Iris pigment epithelial cell (primary cell): ENCODE measurements at regions not wholly inside any gene's neighbourhood (a gene's known extent, or its start where the extent isn't known, plus 50 kb on each side); places are given as distances from the start of the nearest gene placed in this dataset.
"Not testable (repeated sequence)": the region's sequence is repeated elsewhere in the genome, so short reads cannot be mapped to it uniquely, and the experiment has no call there.

Source experiments
- DNase-seq: peaks from one replicate; pipeline ENCODE4 v3.0.0-alpha.2; 2011; ENCODE audit warnings: low read depth

DNA sequence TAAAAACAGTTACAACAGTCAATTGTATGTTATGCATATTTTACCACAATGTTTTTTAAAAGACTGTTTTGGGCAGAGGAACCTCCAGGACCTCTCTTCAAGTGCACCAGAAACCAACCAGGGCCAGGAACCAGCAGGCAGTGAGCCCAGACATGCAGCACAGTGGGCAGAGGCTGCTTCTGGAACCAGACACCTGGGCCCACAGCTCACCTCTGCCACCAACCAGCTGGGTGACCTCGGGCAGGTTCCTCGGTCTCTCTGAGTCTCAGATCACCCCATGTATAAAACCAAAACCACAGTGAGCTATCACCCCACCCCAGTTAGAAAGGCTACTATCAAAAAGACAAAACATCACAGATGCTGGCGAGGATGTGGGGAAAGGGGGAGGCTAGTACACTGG, 161.0 kb downstream of the C16orf95 start:
- no peak for DNase-seq

DNA sequence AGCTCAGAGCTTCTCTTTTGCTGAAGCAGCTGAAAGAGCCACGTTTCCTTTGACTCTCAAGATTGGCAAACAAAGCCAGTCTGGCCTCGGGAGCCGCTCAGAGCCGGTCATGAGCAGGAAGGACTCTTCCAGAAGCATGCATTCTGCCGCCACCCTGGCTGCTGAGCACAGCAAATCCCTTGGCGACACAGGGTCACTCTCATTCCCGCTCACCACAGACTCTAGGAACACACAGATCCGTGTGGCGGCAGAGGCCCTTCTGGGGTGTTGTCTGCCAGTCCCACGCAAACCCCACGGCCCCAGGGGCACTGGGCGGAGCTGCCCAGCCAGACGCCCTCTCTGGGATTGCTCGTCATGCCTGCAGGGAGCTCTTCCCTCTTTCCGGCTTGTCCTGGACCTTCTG, 157.0 kb downstream of the C16orf95 start:
- peak; percentile 26 for DNase-seq

DNA sequence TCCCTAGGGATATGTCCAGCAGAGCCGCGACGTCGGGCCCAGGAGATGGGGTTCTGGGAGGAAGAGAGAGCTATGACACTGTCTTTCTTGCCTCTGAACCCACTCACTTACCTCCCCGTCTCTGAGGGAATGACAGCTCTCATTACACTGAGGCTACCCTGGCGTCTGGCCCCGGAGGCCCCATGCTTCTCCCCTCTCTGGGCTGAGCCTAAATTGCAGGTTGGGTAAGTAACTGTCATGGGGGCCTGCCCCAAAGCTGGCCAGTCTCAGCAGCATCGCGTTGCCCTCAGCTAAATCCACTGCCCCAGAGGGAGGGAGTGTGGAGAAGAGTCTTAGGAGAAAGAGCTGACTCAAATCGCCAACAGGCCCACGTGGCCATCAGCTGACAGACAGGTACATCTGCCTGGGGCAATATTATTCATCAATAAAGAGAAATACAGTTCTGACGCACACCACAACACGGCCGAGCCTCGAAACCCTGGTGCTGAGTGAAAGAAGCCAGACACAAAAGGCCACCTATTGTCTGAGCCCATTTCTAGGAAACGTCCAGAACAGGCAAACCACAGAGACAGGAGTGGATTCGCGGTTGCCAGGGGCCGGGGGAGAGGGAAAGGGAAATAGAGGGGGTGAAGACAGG, 156.4 kb downstream of the C16orf95 start:
- DNase-seq: no peak

DNA sequence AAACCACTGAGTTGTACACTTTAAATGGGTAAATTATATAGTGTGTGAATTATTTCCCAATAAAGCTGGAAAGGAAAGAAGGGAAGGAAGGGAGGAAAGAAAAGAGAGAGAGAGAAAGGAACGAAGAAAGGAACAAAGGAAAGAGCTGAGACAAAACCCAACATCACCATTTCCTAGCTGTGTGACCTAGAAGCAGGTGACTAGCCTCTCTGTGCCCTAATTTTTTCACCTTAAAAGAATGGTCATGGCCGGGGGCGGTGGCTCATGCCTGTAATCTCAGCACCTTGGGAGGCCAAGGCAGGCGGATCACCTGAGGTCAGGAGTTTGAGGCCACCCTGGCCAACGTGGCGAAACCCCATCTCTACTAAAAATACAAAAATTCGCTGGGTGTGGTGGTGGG, 155.8 kb downstream of the C16orf95 start:
- DNase-seq: not testable (repeated sequence)

DNA sequence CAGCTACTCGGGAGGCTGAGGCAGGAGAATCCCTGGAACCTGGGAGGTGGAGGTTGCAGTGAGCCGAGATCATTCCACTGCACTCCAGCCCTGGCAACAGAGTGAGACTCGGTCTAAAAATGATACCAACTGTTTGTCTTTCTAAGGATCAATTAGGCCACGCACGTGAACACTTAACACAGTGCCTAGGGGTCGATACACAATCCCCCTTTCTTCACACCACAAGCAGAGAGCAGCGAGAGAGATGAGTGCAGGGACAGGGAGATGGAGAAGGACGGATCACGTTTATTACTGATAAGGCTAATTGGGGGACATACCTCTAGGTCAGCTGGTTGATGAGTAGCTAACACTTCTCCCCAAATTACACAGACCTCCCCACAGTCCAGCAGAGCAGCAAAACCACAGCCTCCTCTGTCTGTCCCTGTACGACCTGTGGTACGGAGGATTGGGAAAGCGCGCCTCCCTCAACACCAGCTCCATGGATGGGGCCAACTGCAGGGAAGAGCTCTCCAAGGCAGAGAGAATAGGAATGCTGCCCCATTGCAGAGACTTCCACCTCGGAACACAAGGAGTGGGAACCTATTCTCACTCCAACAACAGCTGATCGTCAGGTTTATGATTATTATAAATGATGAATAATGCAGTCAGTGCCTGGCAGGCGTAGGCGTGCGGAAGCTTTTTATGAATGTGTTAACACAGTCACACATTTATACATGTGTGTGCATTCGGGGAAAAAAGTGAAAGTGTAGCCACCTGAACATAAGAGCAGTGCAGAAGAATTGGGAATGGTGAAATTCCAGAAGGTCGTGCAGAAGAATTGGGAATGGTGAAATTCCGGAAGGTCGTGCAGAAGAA, 155.1 kb downstream of the C16orf95 start:
- no peak for DNase-seq

DNA sequence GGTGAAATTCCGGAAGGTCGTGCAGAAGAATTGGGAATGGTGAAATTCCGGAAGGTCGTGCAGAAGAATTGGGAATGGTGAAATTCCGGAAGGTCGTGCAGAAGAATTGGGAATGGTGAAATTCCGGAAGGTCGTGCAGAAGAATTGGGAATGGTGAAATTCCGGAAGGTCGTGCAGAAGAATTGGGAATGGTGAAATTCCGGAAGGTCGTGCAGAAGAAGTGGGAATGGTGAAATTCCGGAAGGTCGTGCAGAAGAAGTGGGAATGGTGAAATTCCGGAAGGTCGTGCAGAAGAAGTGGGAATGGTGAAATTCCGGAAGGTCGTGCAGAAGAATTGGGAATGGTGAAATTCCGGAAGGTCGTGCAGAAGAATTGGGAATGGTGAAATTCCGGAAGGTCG, 154.4 kb downstream of the C16orf95 start:
- DNase-seq: not testable (repeated sequence)

DNA sequence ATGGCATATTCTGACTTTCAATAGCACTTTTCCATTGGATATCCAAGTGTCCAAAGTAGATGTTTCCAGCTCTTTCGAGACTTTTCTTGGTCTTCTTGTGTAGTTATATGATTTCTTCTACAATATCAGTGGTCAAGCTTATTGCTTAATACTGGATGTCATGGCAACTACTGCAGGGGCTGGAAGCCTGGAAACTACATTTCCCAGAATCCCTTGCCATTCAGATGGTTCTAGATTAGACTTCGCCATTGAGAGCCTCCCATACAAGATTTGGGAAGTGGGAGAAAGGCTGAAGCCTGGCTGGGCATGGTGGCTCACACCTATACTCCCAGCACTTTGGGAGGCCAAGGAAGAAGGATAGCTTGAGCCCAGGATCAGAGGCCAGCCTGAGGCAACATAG, 153.6 kb downstream of the C16orf95 start:
- DNase-seq: peak; percentile 44

DNA sequence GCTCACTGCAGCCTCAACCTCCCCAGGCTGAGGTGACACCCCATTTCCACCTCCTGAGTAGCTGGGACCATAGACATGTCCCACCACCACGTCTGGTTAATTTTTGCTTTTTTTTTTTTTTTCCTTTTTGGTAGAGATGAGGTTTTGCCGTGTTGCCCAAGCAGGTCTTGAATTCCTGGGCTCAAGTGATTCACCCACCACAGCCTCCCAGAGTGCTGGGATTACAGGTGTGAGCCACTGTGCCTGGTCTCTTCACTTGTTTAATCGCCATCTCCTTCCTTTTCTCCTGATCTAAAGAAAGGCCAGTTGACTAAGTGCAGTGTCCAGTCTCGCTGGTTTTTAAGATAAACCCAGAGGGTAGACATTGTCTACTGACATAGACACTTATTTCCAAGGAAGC, 152.0 kb downstream of the C16orf95 start:
- DNase-seq: no peak

DNA sequence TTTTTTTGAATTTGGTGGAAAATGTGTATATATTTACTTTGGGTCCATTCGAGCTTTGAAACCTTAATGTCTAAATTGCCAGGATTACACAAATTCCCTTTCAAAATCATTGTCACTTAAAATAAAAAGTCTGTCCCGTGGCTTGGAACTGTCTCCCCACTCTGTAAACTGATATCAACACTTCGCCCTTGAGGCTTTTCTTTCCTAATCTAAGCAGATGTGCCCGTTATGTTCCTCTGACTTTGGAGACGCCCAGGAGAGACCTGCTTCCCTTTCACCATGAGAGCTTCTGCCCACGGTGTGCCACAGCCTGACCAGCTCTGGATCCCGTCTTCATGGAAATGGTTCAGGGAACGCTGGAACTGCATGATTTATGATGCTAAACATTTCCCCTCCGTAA, 151.3 kb downstream of the C16orf95 start:
- no peak for DNase-seq

DNA sequence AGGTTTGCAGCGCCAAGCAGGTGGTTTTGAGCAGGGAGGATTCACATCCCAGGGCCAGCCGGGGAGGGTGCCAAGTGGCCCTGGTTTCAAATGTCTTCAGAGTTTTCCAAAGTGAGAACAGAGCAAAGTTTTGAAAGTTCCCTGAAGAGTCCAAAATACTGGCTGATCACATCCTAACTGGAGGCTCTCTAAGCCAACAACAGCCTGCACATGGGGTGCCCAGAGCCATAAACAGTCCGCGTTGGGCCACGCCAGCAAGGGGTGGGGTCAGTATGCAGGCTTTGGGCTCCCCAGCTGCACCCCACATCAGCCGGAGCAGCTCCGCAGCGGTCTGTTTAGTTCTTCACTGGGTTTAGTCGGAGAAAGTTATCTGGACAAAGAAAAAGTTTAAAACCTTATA, 150.9 kb downstream of the C16orf95 start:
- DNase-seq: no peak

DNA sequence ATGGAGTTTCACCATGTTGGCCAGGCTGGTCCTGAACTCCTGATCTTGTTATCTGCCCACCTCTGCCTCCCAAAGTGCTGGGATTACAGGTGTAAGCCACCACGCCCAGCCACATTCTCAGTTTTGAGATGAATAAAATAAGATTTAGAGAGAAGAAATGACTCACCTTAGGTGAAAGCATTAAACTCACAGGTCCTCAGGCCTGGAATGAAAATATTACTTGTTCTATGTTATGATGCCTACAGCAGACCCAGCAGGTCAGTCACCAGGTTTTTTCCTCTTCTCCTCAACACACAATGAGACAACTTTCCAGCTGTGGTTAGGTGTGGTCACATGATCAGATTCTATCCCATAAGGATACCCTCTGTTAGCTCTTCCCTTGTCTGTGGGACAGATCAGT, 150.3 kb downstream of the C16orf95 start:
- DNase-seq: no peak

DNA sequence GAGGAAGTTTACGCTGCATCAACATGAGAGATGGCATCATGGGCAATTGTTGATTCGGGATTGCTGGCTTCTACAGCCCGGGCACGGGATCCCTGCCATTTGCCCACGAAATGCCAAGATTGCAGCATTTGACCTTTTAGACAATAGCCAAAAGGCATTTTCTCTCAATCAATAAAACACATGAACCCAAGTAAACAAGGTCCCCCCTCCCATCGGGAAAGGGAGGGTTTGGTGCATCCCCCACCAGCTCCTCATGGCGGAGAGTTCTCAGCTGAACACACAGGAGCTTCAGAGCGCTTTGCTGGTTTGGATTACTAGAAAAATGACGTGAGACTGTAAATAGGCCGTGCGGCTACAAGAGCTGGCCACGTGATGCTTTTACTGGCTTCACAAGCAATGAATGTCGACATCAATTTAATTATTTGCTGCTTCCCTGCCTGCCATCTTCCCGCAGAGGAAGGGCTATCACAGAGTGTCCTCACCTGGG, 147.6 kb downstream of the C16orf95 start:
- DNase-seq: peak; percentile 29

DNA sequence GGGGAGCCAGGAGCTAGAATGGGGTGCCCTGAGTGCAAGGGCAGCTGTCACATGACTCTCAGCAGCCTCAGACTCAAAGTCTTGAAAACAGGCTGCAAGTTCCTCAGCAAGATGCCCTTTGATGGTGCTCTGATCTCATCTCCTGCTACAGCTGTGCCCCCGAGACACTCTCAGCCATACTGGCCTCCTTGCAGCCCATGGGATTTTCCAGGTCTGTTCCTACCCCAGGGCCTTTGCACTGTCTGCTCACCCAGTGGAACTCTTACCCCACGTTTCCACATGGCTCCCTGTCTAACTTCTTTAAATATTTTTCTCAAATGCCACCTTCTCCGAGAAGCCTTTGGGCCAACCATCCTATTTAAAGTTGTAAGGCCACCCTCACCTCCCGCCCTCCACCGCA, 146.9 kb downstream of the C16orf95 start:
- no peak for DNase-seq

DNA sequence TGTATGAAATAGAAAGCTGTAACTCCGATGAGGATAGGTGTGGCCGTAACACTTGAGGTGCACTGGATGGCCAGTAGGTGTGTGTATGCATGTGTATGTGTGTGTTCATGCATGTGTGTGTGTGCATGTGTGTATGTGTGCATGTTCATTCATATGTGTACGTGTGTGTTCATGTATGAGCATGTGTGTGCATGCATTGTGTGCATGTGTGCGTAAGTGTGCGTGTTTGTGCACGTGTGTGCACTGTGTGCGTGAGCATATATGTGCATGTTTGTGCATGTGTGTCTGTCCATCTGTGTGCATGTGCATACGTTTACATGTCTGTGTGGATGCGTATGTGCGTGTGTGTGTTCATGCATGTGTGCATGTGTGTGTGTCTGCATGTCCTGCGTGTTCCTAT, 145.5 kb downstream of the C16orf95 start:
- no peak for DNase-seq

DNA sequence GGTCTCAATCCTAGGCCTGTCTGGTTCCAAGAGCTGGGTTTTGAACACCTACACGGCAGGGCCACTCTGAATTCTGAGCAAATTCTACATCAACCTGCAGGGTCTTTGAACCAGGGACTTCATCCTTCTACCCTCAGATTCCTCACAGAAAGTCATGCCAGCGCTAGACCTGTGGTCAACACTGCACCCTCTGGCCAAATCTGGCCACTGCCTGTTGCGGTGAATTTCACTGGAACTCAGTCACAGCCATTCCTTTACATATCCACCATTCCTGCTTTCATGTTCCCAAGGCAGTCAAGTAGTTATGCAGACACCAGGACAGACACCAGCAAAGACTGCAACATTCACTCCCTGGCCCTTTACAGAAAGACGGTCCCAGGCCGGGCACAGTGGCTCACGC, 144.6 kb downstream of the C16orf95 start:
- DNase-seq: no peak

DNA sequence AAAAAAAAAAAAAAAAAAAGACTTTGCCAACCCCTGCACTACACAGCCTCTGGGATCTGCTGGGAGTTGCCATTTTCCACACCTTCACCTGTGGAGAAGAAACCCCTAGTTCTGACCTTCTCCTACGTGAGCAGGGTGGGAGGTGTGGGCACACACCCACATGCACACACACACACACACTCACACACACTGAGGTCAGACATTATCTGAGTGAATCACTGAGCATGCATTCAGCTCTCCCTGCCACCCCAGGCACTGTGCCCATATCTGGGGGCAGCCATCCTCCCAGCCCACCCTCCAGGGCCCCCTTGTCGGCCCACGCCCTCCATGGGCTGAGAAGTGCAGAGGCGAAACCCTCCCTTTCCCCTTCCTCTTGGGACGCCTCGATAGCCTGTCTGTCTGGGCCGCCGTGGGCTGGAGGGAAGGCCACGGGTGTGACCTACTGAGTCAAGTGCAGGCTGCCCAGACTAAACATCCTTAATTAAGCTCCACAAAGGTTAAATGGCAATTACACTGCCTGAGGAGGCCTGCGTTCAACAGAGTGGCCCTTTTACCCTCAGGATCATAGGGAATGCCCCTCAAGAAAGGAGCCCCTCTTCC, 143.8 kb downstream of the C16orf95 start:
- no peak for DNase-seq

DNA sequence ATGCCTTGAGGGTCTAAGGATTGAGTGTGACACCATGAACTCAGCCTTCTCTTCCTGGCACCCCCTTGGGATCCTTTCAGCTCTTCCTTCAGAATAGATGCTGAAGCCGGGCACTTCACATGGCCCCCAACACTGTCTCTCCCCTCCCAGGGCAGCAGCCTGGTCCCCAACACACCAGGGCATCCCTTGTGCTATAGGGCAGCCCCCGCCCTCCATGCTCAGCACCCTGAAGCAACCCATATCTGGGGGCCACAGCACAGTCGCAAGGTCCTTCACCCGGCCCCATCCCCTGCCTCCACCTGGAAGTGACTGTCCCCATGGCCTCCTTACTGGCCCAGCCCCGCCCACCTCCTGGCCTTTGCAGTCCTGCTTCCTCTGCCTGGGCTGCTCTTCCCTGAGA, 143.1 kb downstream of the C16orf95 start:
- DNase-seq: no peak

DNA sequence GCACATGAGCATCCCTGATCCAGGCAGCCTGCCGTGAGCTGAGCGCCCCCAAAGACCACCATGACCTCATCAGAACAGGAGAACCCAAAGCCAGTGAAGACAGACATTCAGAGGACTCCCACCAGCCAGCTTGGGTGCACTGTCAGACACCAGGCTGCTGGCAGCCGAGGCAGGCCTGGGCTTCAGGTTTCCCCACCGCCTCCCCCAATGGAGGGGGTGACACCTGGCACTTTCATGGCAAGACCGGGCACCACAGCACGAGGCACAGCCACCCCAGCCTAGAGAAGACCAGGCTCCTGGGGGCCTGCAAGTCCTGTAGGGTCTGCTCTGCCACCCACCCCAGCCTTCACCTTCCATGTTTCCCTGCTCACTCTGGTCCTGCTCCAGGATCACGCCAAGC, 140.5 kb downstream of the C16orf95 start:
- DNase-seq: no peak

DNA sequence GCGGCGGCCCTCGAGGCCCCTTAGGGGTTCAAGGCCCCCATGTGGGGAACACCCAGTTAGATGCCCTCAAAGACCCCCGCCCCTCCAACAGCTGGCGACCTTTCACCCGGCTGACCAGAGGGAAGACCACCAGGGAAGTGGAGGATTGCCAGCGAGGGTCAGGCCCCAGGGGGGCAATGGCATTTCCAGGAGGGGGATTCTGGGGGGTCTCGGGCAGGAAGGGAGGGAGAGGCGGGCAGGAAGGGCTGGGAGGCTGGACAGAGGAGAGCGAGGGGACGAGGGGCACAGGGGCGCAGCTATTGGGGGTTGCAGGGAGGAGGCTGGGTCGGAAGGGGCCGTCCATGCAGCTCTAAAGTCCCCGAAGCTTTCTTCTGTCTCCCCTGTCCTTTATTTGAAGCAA, 139.5 kb downstream of the C16orf95 start:
- no peak for DNase-seq

DNA sequence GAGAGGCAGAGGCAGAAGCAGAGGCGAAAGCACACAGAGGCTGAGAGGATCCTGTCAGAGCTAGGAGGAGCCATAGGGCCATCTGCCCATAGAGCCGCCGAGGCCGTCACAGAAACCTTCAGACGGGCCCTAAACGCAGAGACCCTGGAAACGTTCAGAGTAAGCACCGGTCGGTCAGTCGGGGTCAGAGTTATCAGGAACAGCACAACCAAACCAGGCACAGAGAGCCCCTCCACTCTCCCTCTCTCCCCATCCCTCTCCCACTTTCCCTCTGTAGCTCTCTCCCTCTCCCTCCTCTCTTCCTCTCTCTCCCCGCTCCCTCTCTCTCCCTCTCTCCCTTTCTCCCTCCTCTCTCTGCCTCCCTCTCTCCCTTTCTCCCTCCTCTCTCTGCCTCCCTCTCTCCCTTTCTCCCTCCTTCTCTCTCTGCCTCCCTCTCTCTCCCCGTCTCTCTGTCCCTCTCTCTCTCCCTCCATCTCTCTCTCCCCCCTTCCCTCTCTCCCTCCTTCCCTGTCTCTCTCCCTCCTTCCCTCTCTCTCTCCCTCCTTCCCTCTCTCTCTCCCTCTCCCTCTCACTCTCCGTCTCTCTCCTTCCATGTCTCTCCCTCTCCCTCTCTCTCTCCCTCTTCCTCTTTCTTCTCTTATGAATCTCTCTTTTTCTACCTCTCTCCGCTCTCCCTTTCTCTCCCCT, 138.9 kb downstream of the C16orf95 start:
- DNase-seq: peak; percentile 34

DNA sequence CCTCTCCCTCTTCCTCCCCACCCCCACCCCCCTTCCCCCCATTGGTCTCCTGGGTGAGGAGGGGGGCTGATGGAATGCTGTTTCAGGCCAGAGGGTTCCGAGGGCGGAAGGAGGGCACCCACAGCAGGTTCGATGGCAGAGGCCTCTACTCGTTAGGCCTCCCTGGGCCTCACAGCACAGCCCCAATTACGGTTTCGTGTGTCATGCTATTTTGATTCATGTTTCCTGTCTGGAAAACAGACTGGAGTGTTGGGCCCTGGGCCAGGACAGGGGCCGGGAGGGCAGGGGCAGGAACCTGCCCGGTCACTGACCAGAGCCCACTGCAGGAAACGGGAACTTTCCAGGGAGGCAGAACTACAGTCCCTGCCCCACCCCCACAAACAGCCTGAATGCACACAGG, 138.2 kb downstream of the C16orf95 start:
- DNase-seq: peak; percentile 70

DNA sequence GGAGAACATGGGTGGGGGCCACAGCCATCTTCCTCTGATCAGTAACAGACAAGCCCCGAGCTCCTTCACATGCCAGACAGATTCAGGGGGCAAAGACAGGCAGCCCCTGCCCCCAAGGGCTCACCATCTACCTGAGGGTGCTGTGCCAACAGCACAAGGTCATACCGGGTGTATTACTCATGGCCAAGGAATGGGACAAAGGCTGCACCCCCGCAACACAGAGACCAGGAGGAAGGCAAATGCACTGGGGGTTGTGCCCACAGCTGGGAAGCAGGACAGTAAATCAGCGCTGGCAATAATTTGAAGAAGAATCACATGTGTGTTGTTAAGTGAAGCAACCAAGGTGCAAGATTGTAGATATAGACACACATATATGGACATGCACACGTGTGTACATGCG, 137.1 kb downstream of the C16orf95 start:
- DNase-seq: no peak

DNA sequence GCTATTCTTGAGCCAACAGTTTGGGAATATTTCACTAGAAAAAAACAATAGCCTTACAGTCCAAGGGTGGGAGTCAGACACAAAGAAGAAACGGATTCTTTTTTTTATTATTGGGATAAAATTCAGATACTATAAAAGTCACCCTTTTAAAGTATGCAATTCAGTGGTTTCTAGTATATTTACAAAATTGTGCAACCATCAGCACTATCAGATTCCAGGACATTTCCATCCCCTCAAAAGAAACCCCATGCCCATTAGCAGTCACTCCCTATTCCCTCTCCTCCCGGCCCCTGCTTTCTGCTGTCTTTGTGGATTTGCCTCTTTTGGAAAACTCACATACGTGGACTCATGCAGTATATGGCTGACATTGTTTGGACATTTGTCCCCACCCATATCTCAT, 134.4 kb downstream of the C16orf95 start:
- no peak for DNase-seq
